ENCODE measurements at regions not wholly inside any gene's neighbourhood (a gene's known extent, or its start where the extent isn't known, plus 50 kb on each side); places are given as distances from the start of the nearest gene placed in this dataset.

DNA sequence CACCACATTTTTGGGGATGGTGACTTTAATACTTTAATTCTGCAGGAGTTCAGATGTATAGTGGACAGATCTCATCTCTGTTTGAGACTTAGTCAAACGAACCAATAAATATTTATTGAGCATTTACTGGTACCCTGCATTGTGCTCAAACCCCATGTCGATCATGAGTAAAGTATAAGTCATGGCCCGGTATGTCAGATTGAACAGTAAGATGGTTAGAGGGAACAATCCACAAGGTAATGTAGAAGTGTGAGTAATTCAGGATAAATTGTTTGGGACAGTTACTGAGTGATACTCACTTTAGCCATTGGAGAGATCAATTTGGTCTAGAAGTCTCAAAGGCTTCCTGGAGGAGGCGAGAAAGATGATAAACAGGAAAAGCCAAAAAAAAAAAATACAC is 265.5 kb upstream of the C2CD4B start:
- Histone ChIP-seq H3K36me3 (replicated peaks; ENCODE audit: low read depth, low read length) (no peaks in the 10 kb centered on the region), H3K4me2 (ENCODE audit: low read length) (no peak overlapping the region), H3K79me2 (ENCODE audit: low read length) (no peaks in the 10 kb centered on the region), H3K9me3 (ENCODE audit: insufficient read depth, low read length) (no peaks in the 10 kb centered on the region), H3K27me3 (ENCODE audit: low read depth, low read length) (no peaks in the 10 kb centered on the region), H2AFZ (ENCODE audit: low read depth, low read length) (no peak overlapping the region), H4K20me1 (ENCODE audit: insufficient read depth, low read length) (no peaks in the 10 kb centered on the region), H3K4me3 (ENCODE audit: low read length) (no peak overlapping the region), H3K27ac (ENCODE audit: low read length) (no peak overlapping the region), H3K4me1 (ENCODE audit: low read length) (no peaks in the 10 kb centered on the region), H3K9ac (ENCODE audit: low read length) (no peak overlapping the region)
- TF ChIP-seq, protein P1, sequence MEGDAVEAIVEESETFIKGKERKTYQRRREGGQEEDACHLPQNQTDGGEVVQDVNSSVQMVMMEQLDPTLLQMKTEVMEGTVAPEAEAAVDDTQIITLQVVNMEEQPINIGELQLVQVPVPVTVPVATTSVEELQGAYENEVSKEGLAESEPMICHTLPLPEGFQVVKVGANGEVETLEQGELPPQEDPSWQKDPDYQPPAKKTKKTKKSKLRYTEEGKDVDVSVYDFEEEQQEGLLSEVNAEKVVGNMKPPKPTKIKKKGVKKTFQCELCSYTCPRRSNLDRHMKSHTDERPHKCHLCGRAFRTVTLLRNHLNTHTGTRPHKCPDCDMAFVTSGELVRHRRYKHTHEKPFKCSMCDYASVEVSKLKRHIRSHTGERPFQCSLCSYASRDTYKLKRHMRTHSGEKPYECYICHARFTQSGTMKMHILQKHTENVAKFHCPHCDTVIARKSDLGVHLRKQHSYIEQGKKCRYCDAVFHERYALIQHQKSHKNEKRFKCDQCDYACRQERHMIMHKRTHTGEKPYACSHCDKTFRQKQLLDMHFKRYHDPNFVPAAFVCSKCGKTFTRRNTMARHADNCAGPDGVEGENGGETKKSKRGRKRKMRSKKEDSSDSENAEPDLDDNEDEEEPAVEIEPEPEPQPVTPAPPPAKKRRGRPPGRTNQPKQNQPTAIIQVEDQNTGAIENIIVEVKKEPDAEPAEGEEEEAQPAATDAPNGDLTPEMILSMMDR (IDR thresholded peaks at IDR 0.05; ENCODE audit: low read depth, low read length), result no peak
- TF ChIP-seq EZH2phosphoT487 (IDR thresholded peaks at IDR 0.05; ENCODE audit: low read depth), result no peak

GRCh38 chr15:62431008-62431797 is 266.1 kb upstream of the C2CD4B start:
- Histone ChIP-seq H3K9me3 (ENCODE audit: insufficient read depth, low read length) (no peaks in the 10 kb centered on the region), H3K4me1 (ENCODE audit: low read length) (no peaks in the 10 kb centered on the region), H3K4me2 (ENCODE audit: low read length) (no peak overlapping the region), H3K27ac (ENCODE audit: low read length) (no peak overlapping the region), H3K9ac (ENCODE audit: low read length) (no peak overlapping the region), H3K79me2 (ENCODE audit: low read length) (no peaks in the 10 kb centered on the region), H3K4me3 (ENCODE audit: low read length) (no peak overlapping the region), H3K27me3 (ENCODE audit: low read depth, low read length) (no peaks in the 10 kb centered on the region), H3K36me3 (replicated peaks; ENCODE audit: low read depth, low read length) (no peaks in the 10 kb centered on the region), H4K20me1 (ENCODE audit: insufficient read depth, low read length) (no peaks in the 10 kb centered on the region), H2AFZ (ENCODE audit: low read depth, low read length) (no peak overlapping the region)
- TF ChIP-seq, protein P1 (IDR thresholded peaks at IDR 0.05; ENCODE audit: low read depth, low read length), result no peak
- no peak for TF ChIP-seq EZH2phosphoT487 (IDR thresholded peaks at IDR 0.05; ENCODE audit: low read depth)

DNA sequence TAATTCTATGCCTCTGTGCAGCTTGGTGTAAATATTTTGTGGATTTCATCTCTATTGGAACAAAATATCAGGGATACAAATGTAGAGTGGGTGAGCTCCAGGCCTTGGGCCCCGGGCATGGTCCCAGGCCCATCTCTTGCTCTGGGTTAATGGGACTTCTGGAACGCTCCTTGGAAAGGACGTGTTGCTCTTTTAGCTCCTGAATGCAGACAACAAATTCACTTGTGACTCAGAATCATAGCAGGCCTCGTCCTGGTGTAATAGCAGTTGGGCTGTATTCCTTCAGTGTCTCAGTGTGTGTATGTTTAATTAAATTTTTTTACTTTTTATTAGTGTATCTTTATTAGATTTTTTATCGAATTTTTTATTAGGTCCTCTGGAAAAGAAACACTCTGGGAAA is 266.7 kb upstream of the C2CD4B start:
- Histone ChIP-seq H3K79me2 (ENCODE audit: low read length) (no peaks in the 10 kb centered on the region), H2AFZ (ENCODE audit: low read depth, low read length) (no peak overlapping the region), H3K9me3 (ENCODE audit: insufficient read depth, low read length) (no peaks in the 10 kb centered on the region), H3K27me3 (ENCODE audit: low read depth, low read length) (no peaks in the 10 kb centered on the region), H3K36me3 (replicated peaks; ENCODE audit: low read depth, low read length) (no peaks in the 10 kb centered on the region), H3K9ac (ENCODE audit: low read length) (no peak overlapping the region), H3K4me1 (ENCODE audit: low read length) (no peaks in the 10 kb centered on the region), H3K27ac (ENCODE audit: low read length) (no peak overlapping the region), H3K4me2 (ENCODE audit: low read length) (no peak overlapping the region), H3K4me3 (ENCODE audit: low read length) (no peak overlapping the region), H4K20me1 (ENCODE audit: insufficient read depth, low read length) (no peaks in the 10 kb centered on the region)
- TF ChIP-seq EZH2phosphoT487 (IDR thresholded peaks at IDR 0.05; ENCODE audit: low read depth), result no peak
- TF ChIP-seq, protein P1 (IDR thresholded peaks at IDR 0.05; ENCODE audit: low read depth, low read length), result no peak

- no peaks in the 10 kb centered on the region for H3K4me1 ChIP-seq (ENCODE audit: low read length)
- H3K79me2 ChIP-seq (ENCODE audit: low read length), result no peaks in the 10 kb centered on the region
- no peak overlapping the region for H3K27ac ChIP-seq (ENCODE audit: low read length)
- no peaks in the 10 kb centered on the region for H4K20me1 ChIP-seq (ENCODE audit: insufficient read depth, low read length)
- no peak overlapping the region for H3K4me3 ChIP-seq (ENCODE audit: low read length)
- no peak overlapping the region for H3K4me2 ChIP-seq (ENCODE audit: low read length)
- no peak for TF ChIP-seq EZH2phosphoT487 (IDR thresholded peaks at IDR 0.05; ENCODE audit: low read depth)
- TF ChIP-seq, protein P1 (IDR thresholded peaks at IDR 0.05; ENCODE audit: low read depth, low read length), result no peak
- H3K9ac ChIP-seq (ENCODE audit: low read length), result no peak overlapping the region
- H3K27me3 ChIP-seq (ENCODE audit: low read depth, low read length), result no peaks in the 10 kb centered on the region
- no peaks in the 10 kb centered on the region for H3K36me3 ChIP-seq (replicated peaks; ENCODE audit: low read depth, low read length)
- no peak overlapping the region for H2AFZ ChIP-seq (ENCODE audit: low read depth, low read length)
- H3K9me3 ChIP-seq (ENCODE audit: insufficient read depth, low read length), result no peaks in the 10 kb centered on the region
Observed at GRCh38 chr15:62432702-62433398, 267.8 kb upstream of the C2CD4B start.

Measured in OCI-LY3 (cell line).